PC-3 (cell line): ENCODE measurements at regions not wholly inside any gene's neighbourhood (a gene's known extent, or its start where the extent isn't known, plus 50 kb on each side); places are given as distances from the start of the nearest gene placed in this dataset.

Experiments used
- EZH2 ChIP-seq: fragments of 300-600 bp; sonication (generic); IDR thresholded peaks from one replicate; pipeline ENCODE4 v1.6.1; 2017; ENCODE audit warnings: antibody characterized with exemption, mild to moderate bottlenecking, low read length; ENCODE audit not compliant: unreplicated experiment
- EZH2phosphoT487 ChIP-seq: fragments of 300-600 bp; sonication (generic); IDR thresholded peaks from 2 replicates; pipeline ENCODE4 v1.6.1; 2018; ENCODE audit warnings: mild to moderate bottlenecking, antibody characterized with exemption, low read length, borderline replicate concordance
- TF ChIP-seq, protein P1 (sequence below): fragments of 300-600 bp; sonication (generic); conservative IDR thresholded peaks from 2 replicates; pipeline ENCODE4 v1.5.1; 2017; ENCODE audit warnings: antibody characterized with exemption, low read depth, mild to moderate bottlenecking, low read length

DNA sequence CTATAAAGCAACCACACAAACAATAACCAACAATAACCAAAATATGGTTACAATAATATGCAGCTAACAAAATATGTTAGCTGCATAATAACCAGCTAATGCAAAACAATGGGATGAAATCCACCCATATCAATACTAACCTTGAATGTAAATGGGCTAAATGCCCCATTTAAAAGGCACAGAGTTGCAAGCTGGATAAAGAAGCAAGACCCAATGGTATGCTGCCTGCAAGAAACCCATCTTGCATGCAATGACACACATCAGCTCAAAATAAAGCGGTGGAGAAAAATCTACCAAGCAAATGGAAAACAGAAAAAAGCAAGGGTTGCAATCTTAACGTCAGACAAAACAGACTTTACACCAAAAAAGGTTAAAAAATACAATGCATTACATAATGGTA lies 316.5 kb upstream of the NR5A2 start:
- TF ChIP-seq, protein P1, sequence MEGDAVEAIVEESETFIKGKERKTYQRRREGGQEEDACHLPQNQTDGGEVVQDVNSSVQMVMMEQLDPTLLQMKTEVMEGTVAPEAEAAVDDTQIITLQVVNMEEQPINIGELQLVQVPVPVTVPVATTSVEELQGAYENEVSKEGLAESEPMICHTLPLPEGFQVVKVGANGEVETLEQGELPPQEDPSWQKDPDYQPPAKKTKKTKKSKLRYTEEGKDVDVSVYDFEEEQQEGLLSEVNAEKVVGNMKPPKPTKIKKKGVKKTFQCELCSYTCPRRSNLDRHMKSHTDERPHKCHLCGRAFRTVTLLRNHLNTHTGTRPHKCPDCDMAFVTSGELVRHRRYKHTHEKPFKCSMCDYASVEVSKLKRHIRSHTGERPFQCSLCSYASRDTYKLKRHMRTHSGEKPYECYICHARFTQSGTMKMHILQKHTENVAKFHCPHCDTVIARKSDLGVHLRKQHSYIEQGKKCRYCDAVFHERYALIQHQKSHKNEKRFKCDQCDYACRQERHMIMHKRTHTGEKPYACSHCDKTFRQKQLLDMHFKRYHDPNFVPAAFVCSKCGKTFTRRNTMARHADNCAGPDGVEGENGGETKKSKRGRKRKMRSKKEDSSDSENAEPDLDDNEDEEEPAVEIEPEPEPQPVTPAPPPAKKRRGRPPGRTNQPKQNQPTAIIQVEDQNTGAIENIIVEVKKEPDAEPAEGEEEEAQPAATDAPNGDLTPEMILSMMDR: no peak
- no peak for TF ChIP-seq EZH2
- TF ChIP-seq EZH2phosphoT487: no peak
